MCF 10A (cell line): ENCODE measurements at regions not wholly inside any gene's neighbourhood (a gene's known extent, or its start where the extent isn't known, plus 50 kb on each side); places are given as distances from the start of the nearest gene placed in this dataset.

Source experiments
- BruUV-seq: library from RNA; stranded (reverse); fragments of 400-500 nt; replicated peaks from 2 replicates; lab custom pipeline; 2021; lab: Mats Ljungman, UMichigan
- CTCF ChIA-PET: fragments of 300-600 bp; sonication (Branson Sonifier 250); formaldehyde crosslinking; extraction: SDS; loops from one replicate; lab custom pipeline; 2021; ENCODE audit warnings: antibody characterized with exemption, inconsistent platforms; lab: Yijun Ruan, JAX
- POLR2A ChIA-PET: fragments of 300-600, 350-650 bp; sonication (Branson Sonifier 250); formaldehyde crosslinking; extraction: SDS; loops from one replicate; lab custom pipeline; 2020; ENCODE audit warnings: antibody characterized with exemption, inconsistent platforms; lab: Yijun Ruan, JAX
- DNase-seq: peaks from one replicate; pipeline ENCODE4 v3.0.0-alpha.2; 2018; ENCODE audit not compliant: unreplicated experiment
- H3K27ac Mint-ChIP-seq: one replicate; pipeline ENCODE4 v1.8.0; 2022; ENCODE audit warnings: mild to moderate bottlenecking, low read depth, mixed read lengths; ENCODE audit not compliant: unreplicated experiment
- H3K27me3 Mint-ChIP-seq: one replicate; pipeline ENCODE4 v1.8.0; 2022; ENCODE audit warnings: mixed read lengths; ENCODE audit not compliant: insufficient read depth, unreplicated experiment
- H3K36me3 Mint-ChIP-seq: one replicate; pipeline ENCODE4 v1.8.0; 2022; ENCODE audit warnings: mild to moderate bottlenecking, moderate library complexity, mixed read lengths; ENCODE audit not compliant: insufficient read depth, unreplicated experiment
- H3K4me1 Mint-ChIP-seq: one replicate; pipeline ENCODE4 v1.8.0; 2022; ENCODE audit warnings: mixed read lengths; ENCODE audit not compliant: insufficient read depth, unreplicated experiment
- H3K4me3 Mint-ChIP-seq: one replicate; pipeline ENCODE4 v1.8.0; 2022; ENCODE audit warnings: mild to moderate bottlenecking, moderate library complexity, mixed read lengths; ENCODE audit not compliant: unreplicated experiment
- H3K9me3 Mint-ChIP-seq: one replicate; pipeline ENCODE4 v1.8.0; 2022; ENCODE audit warnings: mixed read lengths; ENCODE audit not compliant: unreplicated experiment
- intact Hi-C: fragments of 100-400 bp; cut with micrococcal nuclease; formaldehyde crosslinking; loops from 2 replicates; pipeline ENCODE4 v1.14.1; 2022
- TF ChIP-seq, protein P1 (sequence below): fragments of 200-600 bp; IDR thresholded peaks from one replicate; pipeline ENCODE4 v1.8.0; 2022; ENCODE audit warnings: antibody characterized with exemption, mild to moderate bottlenecking; ENCODE audit not compliant: unreplicated experiment

- TF ChIP-seq, protein P1, sequence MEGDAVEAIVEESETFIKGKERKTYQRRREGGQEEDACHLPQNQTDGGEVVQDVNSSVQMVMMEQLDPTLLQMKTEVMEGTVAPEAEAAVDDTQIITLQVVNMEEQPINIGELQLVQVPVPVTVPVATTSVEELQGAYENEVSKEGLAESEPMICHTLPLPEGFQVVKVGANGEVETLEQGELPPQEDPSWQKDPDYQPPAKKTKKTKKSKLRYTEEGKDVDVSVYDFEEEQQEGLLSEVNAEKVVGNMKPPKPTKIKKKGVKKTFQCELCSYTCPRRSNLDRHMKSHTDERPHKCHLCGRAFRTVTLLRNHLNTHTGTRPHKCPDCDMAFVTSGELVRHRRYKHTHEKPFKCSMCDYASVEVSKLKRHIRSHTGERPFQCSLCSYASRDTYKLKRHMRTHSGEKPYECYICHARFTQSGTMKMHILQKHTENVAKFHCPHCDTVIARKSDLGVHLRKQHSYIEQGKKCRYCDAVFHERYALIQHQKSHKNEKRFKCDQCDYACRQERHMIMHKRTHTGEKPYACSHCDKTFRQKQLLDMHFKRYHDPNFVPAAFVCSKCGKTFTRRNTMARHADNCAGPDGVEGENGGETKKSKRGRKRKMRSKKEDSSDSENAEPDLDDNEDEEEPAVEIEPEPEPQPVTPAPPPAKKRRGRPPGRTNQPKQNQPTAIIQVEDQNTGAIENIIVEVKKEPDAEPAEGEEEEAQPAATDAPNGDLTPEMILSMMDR: no peak
- Mint-ChIP-seq H3K9me3 (no peaks in the 10 kb centered on the region), H3K4me3 (no peak overlapping the region), H3K27me3 (no peaks in the 10 kb centered on the region), H3K4me1 (peaks cover 8% of the 10 kb centered on the region), H3K27ac (no peak overlapping the region), H3K36me3 (no peaks in the 10 kb centered on the region)
- BruUV-seq: no TSS peak
- ChIA-PET POLR2A (no interaction called here), CTCF (no interaction called here)
- DNase-seq: no peak
- intact Hi-C loops: no loop called here
Observed at GRCh38 chr6:66949191-66949661, 1242.2 kb upstream of the EYS start.

- intact Hi-C loops: no loop called here
- Mint-ChIP-seq H3K36me3 (no peaks in the 10 kb centered on the region), H3K4me1 (peaks cover 8% of the 10 kb centered on the region), H3K27ac (peak overlapping the region; percentile 78), H3K9me3 (no peaks in the 10 kb centered on the region), H3K27me3 (no peaks in the 10 kb centered on the region), H3K4me3 (no peak overlapping the region)
- CTCF ChIA-PET: no interaction called here
- DNase-seq: peak; percentile 56
- no TSS peak for BruUV-seq
- POLR2A ChIA-PET: no interaction called here
- TF ChIP-seq, protein P1: no peak
Observed at GRCh38 chr6:66948106-66948505, 1241.1 kb upstream of the EYS start.

GRCh38 chr6:66940003-66940402, 1233.0 kb upstream of the EYS start:
- H3K36me3 Mint-ChIP-seq: no peaks in the 10 kb centered on the region
- intact Hi-C loops: no loop called here
- peaks cover 7% of the 10 kb centered on the region for H3K9me3 Mint-ChIP-seq
- POLR2A ChIA-PET: no interaction called here
- no TSS peak for BruUV-seq
- H3K4me3 Mint-ChIP-seq: no peak overlapping the region
- no peaks in the 10 kb centered on the region for H3K4me1 Mint-ChIP-seq
- H3K27ac Mint-ChIP-seq: no peak overlapping the region
- DNase-seq: no peak
- TF ChIP-seq, protein P1: no peak
- CTCF ChIA-PET: no interaction called here
- H3K27me3 Mint-ChIP-seq: no peaks in the 10 kb centered on the region

- no TSS peak for BruUV-seq
- H3K4me3 Mint-ChIP-seq: no peak overlapping the region
- intact Hi-C loops: no loop called here
- H3K27me3 Mint-ChIP-seq: no peaks in the 10 kb centered on the region
- DNase-seq: no peak
- H3K27ac Mint-ChIP-seq: no peak overlapping the region
- H3K9me3 Mint-ChIP-seq: peaks cover 14% of the 10 kb centered on the region
- ChIA-PET POLR2A (no interaction called here), CTCF (no interaction called here)
- no peaks in the 10 kb centered on the region for H3K36me3 Mint-ChIP-seq
- TF ChIP-seq, protein P1: no peak
- H3K4me1 Mint-ChIP-seq: no peaks in the 10 kb centered on the region
Observed at GRCh38 chr6:66937180-66937579, 1230.2 kb upstream of the EYS start.
